ENCODE measurements at regions not wholly inside any gene's neighbourhood (a gene's known extent, or its start where the extent isn't known, plus 50 kb on each side); places are given as distances from the start of the nearest gene placed in this dataset.

GRCh38 chr2:236875906-236876505 is 209.7 kb upstream of the COPS8 start:
- no peak for TF ChIP-seq CTCF (IDR thresholded peaks at IDR 0.05)
- Histone ChIP-seq H3K36me3 (ENCODE audit: low read depth) (no peaks in the 10 kb centered on the region), H3K9me3 (no peaks in the 10 kb centered on the region), H3K4me1 (ENCODE audit: low read depth) (no peaks in the 10 kb centered on the region), H3K4me3 (no peak overlapping the region)
- DNase-seq = no peak
- intact Hi-C loops (cut with DNase I, micrococcal nuclease) = no loop called here
- ATAC-seq = peak; percentile 64

DNA sequence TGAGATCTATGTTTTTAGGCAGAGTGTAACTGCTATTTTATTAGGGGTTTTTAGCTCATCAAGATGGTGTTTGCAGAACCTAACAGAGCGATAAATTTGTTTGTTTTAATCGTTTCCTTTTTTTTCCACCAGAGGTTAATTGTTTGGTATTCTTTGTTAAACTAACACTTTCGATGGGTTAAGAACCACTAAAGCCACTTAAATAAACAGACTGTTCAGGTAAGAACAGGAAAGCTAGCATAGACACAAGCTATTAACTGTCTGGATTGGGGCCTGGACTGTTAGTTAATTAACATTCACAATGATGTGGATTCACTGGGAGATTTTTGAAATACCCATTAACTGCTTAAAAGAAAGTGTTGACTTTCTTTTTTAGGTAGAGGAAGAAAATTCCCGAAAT is 209.0 kb upstream of the COPS8 start:
- no peak for ATAC-seq
- Histone ChIP-seq H3K4me1 (ENCODE audit: low read depth) (no peaks in the 10 kb centered on the region), H3K4me3 (no peak overlapping the region), H3K36me3 (ENCODE audit: low read depth) (no peaks in the 10 kb centered on the region), H3K9me3 (no peaks in the 10 kb centered on the region)
- no peak for DNase-seq
- TF ChIP-seq CTCF (IDR thresholded peaks at IDR 0.05) = no peak
- intact Hi-C loops (cut with DNase I, micrococcal nuclease) = no loop called here

DNA sequence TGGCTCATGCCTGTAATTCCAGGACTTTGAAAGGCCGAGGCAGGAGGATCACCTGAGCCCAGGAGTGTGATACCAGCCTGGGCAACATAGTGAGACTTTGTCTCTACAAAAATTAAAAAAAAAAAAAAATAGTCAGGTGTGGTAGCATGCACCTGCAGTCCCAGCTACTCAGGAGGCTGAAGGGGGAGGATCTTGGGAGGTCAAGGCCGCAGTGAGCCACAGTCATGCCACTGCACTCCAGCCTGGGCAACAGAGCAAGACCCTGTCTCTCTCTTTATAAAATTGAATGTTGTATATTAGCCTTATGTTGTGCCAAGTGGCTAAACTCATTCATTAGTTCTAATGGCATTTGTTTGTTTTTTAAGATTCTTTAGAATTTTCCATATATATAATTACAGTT is 207.7 kb upstream of the COPS8 start:
- DNase-seq (no peak), ATAC-seq (no peak)
- TF ChIP-seq CTCF (IDR thresholded peaks at IDR 0.05) = no peak
- H3K9me3 ChIP-seq = no peaks in the 10 kb centered on the region
- intact Hi-C loops (cut with DNase I, micrococcal nuclease) = no loop called here
- H3K4me1 ChIP-seq (ENCODE audit: low read depth) = no peaks in the 10 kb centered on the region
- H3K4me3 ChIP-seq = no peak overlapping the region
- no peaks in the 10 kb centered on the region for H3K36me3 ChIP-seq (ENCODE audit: low read depth)

- DNase-seq = no peak
- no peak for TF ChIP-seq CTCF (IDR thresholded peaks at IDR 0.05)
Observed at GRCh38 chr2:236879416-236879963, 206.2 kb upstream of the COPS8 start.

DNA sequence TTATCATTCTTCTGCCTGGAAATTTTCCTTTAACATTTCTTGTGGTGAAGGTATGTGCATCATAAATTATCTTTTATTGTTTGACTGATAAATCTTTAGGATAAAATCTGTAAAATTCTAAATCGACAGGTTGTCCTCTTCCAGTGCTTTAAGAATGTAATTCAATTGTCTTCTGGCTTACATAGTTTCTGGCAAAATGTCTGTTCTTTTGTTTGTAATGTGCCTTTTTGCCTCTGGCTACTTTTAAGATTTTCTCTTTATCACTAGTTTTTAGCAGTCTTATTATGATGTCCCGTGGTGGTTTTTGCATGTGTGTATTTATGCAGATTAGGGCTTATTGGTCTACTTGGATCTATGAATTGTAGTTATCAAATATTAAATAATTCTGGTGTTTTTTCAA is 203.6 kb upstream of the COPS8 start:
- DNase-seq = no peak
- intact Hi-C loops (cut with DNase I, micrococcal nuclease) = no loop called here
- TF ChIP-seq CTCF (IDR thresholded peaks at IDR 0.05) = no peak
- H3K4me1 ChIP-seq (ENCODE audit: low read depth) = no peaks in the 10 kb centered on the region
- no peaks in the 10 kb centered on the region for H3K9me3 ChIP-seq
- no peaks in the 10 kb centered on the region for H3K36me3 ChIP-seq (ENCODE audit: low read depth)
- no peak overlapping the region for H3K4me3 ChIP-seq
- ATAC-seq = no peak

More at GRCh38 chr2:236879416-236879963, 206.2 kb upstream of the COPS8 start:
- H3K4me1 ChIP-seq (ENCODE audit: low read depth) = no peaks in the 10 kb centered on the region
- H3K4me3 ChIP-seq = no peak overlapping the region
- no peak for ATAC-seq
- no peaks in the 10 kb centered on the region for H3K36me3 ChIP-seq (ENCODE audit: low read depth)
- intact Hi-C loops (cut with DNase I, micrococcal nuclease) = no loop called here
- no peaks in the 10 kb centered on the region for H3K9me3 ChIP-seq

DNA sequence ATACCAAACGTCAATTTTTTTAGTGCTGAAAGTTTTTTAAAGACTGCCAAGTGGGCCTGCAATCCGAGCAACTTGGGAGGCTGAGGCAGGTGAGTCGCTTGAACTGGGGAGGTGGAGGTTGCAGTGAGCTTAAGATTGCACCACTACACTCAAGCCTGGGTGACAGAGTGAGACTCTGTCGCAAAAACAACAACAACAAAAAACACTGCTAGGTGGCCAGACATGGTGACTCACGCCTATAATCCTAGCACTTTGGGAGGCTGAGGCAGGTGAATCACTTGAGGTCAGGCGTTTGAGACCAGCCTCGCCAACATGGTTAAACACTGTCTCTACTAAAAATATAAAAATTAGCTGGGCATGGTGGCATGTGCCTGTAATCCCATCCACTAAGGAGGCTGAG is 202.8 kb upstream of the COPS8 start:
- no peak for DNase-seq
- H3K4me1 ChIP-seq (ENCODE audit: low read depth) = no peaks in the 10 kb centered on the region
- intact Hi-C loops (cut with DNase I, micrococcal nuclease) = no loop called here
- no peaks in the 10 kb centered on the region for H3K36me3 ChIP-seq (ENCODE audit: low read depth)
- H3K4me3 ChIP-seq = no peak overlapping the region
- ATAC-seq = no peak
- H3K9me3 ChIP-seq = no peaks in the 10 kb centered on the region
- TF ChIP-seq CTCF (IDR thresholded peaks at IDR 0.05) = no peak

All from mucosa of descending colon (tissue), 3 donors.